Right cardiac atrium (tissue), 5 donors: ENCODE measurements at regions not wholly inside any gene's neighbourhood (a gene's known extent, or its start where the extent isn't known, plus 50 kb on each side); places are given as distances from the start of the nearest gene placed in this dataset.
"Not testable (repeated sequence)": the region's sequence is repeated elsewhere in the genome, so short reads cannot be mapped to it uniquely, and the experiment has no call there.

Source experiments
- ATAC-seq, 2 donors: fragments of 200-7000 bp; cut with Tn5 transposase; one replicate each; pipeline versions ENCODE4 v1.8.0 to v1.9.1; 2020; ENCODE audit warnings: moderate library complexity in 2 of 2, mild to moderate bottlenecking in 1 of 2
- DNase-seq, 3 donors: peaks; one replicate each; pipeline ENCODE4 v3.0.0-alpha.2; 2020
- H3K27ac ChIP-seq: one replicate; pipeline ENCODE4 v1.5.1; 2013; ENCODE audit warnings: mild to moderate bottlenecking, low read length, control low read depth, moderate library complexity
- H3K27me3 ChIP-seq: one replicate; pipeline ENCODE4 v1.6.1; 2013; ENCODE audit not compliant: control insufficient read depth, insufficient read depth
- H3K4me1 ChIP-seq: one replicate; pipeline ENCODE4 v1.6.1; 2013; ENCODE audit warnings: low read length; ENCODE audit not compliant: control insufficient read depth, insufficient read depth
- H3K4me3 ChIP-seq: one replicate; pipeline ENCODE4 v1.5.1; 2013; ENCODE audit warnings: low read length, control low read depth
- H3K9me3 ChIP-seq: one replicate; pipeline ENCODE4 v1.6.1; 2013; ENCODE audit warnings: low read length; ENCODE audit not compliant: control insufficient read depth
- WGBS: extraction: QIAGEN DNeasy Blood & Tissue Kit; methylation state at CpG from one replicate; pipeline ENCODE4 v1.1.7; 2013; 5-methylcytosine and 5-hydroxymethylcytosine counted together
- intact Hi-C, 4 donors: fragments of 100-400 bp; cut with DNase I; formaldehyde crosslinking; loops; one replicate each; pipeline versions ENCODE4 v1.11.0 to v1.14.0; 2022 to 2023
- donor health status: healthy with polysubstance abuse.
- donor health status: DM: no; HTN: yes; CAD: no.
- donor health status: DM: no; HTN: no; CAD: no.
- donor health status: DM: no; HTN: yes; CAD: no; lungs with severe emphysema.
- donor health status: DM: yes; HTN: yes; CAD: no.

DNA sequence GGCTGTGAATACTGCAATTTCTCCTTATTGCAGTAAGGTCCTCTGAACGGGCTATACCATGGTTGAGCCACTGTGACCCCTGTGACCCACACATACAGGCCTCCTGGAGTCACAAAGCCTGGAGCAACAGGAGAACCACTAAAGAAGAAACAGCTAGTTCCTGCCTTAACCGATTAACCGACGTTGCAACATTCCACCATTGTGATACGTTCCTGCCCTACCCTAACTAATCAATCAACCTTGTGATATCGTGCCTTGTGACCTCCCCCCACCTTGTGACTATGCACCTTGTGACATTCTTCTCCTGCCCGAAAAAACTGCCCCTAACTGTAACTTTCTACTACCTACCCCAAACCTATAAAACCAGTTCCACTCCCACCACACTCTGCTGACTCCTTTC is 301.5 kb upstream of the MAGEB16 start:
- ATAC-seq, H3K9me3 ChIP-seq, H3K4me3 ChIP-seq, H3K27me3 ChIP-seq, H3K4me1 ChIP-seq, H3K27ac ChIP-seq, DNase-seq, intact Hi-C loops: not testable (repeated sequence)
- 80% methylated on average over 7 of the region's 7 CpGs for whole genome bisulfite sequencing

GRCh38 chrX:35497453-35497852 is 300.7 kb upstream of the MAGEB16 start:
- H3K4me1 ChIP-seq, H3K9me3 ChIP-seq, ATAC-seq, DNase-seq, H3K4me3 ChIP-seq, H3K27ac ChIP-seq, intact Hi-C loops, H3K27me3 ChIP-seq: not testable (repeated sequence)
- WGBS: 91% methylated on average over 7 of the region's 7 CpGs

GRCh38 chrX:35499071-35499862 is 298.9 kb upstream of the MAGEB16 start:
- Histone ChIP-seq H3K27me3 (no peaks in the 10 kb centered on the region), H3K4me1 (no peaks in the 10 kb centered on the region), H3K9me3 (no peaks in the 10 kb centered on the region), H3K27ac (no peak overlapping the region), H3K4me3 (no peak overlapping the region)
- ATAC-seq (no peak), DNase-seq (peak in 1 of 3 donors; percentile 41)
- intact Hi-C loops: no loop called here
- 97% methylated on average over 44 of the region's 55 CpGs for WGBS

DNA sequence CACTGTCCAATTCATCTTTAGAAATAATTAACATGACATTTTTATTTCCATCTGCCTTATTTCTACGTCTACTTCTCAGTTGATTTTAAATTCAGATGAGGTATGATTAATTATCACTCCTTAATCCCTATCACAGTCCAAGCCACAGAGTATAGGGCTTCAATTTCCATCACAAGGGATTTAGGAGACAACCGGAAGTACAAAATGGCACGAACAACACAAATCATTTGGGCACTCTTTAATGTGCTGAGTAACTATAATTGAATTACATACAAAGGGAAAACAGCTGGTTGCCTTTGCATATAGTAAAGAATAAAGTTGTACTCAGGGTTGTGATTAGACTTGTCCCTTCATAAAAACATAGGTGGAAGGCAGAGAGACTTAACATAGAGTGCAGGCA is 290.4 kb upstream of the MAGEB16 start:
- Histone ChIP-seq H3K4me3 (no peak overlapping the region), H3K27ac (no peak overlapping the region), H3K27me3 (no peaks in the 10 kb centered on the region), H3K9me3 (no peaks in the 10 kb centered on the region), H3K4me1 (no peaks in the 10 kb centered on the region)
- WGBS: 63% methylated on average over 3 of the region's 3 CpGs
- intact Hi-C loops: no loop called here
- ATAC-seq (no peak), DNase-seq (no peak)

- intact Hi-C loops, ATAC-seq, H3K4me1 ChIP-seq, H3K27me3 ChIP-seq, DNase-seq, H3K4me3 ChIP-seq, H3K9me3 ChIP-seq, H3K27ac ChIP-seq: not testable (repeated sequence)
- 89% methylated on average over 8 of the region's 8 CpGs for WGBS
Measured at GRCh38 chrX:35548003-35548402, 250.1 kb upstream of the MAGEB16 start.

- ATAC-seq (no peak), DNase-seq (no peak)
- Histone ChIP-seq H3K9me3 (no peaks in the 10 kb centered on the region), H3K27me3 (no peaks in the 10 kb centered on the region), H3K4me1 (no peaks in the 10 kb centered on the region), H3K4me3 (no peak overlapping the region), H3K27ac (no peak overlapping the region)
- intact Hi-C loops: no loop called here
- 77% methylated on average over 1 of the region's 1 CpG for WGBS
Measured at GRCh38 chrX:35557916-35558315, 240.2 kb upstream of the MAGEB16 start.

- Histone ChIP-seq H3K4me1 (no peaks in the 10 kb centered on the region), H3K27ac (no peak overlapping the region), H3K4me3 (no peak overlapping the region), H3K9me3 (no peaks in the 10 kb centered on the region), H3K27me3 (no peaks in the 10 kb centered on the region)
- 87% methylated on average over 1 of the region's 1 CpG for WGBS
- intact Hi-C loops: no loop called here
- ATAC-seq (no peak), DNase-seq (no peak)
Measured at GRCh38 chrX:35561985-35562384, 236.2 kb upstream of the MAGEB16 start.

- WGBS: 88% methylated on average over 3 of the region's 3 CpGs
Measured at GRCh38 chrX:35562395-35562794, 235.7 kb upstream of the MAGEB16 start.

GRCh38 chrX:35590210-35590609 is 207.9 kb upstream of the MAGEB16 start:
- Histone ChIP-seq H3K4me3 (no peak overlapping the region), H3K27ac (no peak overlapping the region), H3K9me3 (no peaks in the 10 kb centered on the region), H3K4me1 (no peaks in the 10 kb centered on the region), H3K27me3 (no peaks in the 10 kb centered on the region)
- DNase-seq (no peak), ATAC-seq (no peak)
- intact Hi-C loops: no loop called here

More at GRCh38 chrX:35562395-35562794, 235.7 kb upstream of the MAGEB16 start:
- no peaks in the 10 kb centered on the region for H3K9me3 ChIP-seq
- no peak overlapping the region for H3K27ac ChIP-seq
- no peaks in the 10 kb centered on the region for H3K27me3 ChIP-seq
- DNase-seq: no peak
- intact Hi-C loops: no loop called here
- ATAC-seq: no peak
- H3K4me3 ChIP-seq: no peak overlapping the region
- no peaks in the 10 kb centered on the region for H3K4me1 ChIP-seq

DNA sequence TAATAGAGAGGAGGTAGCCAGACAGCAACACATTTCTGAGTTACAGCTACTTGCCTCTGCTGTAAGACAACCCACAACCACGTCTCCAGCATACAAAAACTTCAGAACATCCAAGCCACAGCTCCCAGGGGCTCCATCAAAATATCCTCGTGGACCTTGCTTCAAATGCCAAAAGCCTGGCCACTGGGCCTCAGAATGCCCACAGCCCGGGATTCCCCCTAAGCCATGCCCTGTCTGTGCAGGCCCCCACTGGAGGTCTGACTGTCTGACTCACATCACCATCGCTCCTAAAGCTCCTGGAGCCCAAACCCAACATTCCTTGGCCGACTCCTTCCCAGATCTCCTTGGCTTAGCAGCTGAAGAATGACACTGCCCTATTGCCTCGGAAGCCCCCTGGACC is 186.6 kb upstream of the MAGEB16 start:
- ATAC-seq, H3K27ac ChIP-seq, intact Hi-C loops, H3K27me3 ChIP-seq, H3K4me1 ChIP-seq, H3K4me3 ChIP-seq, H3K9me3 ChIP-seq: not testable (repeated sequence)
- WGBS: 80% methylated on average over 6 of the region's 6 CpGs
- DNase-seq: peak in 1 of 3 donors; percentile 20

DNA sequence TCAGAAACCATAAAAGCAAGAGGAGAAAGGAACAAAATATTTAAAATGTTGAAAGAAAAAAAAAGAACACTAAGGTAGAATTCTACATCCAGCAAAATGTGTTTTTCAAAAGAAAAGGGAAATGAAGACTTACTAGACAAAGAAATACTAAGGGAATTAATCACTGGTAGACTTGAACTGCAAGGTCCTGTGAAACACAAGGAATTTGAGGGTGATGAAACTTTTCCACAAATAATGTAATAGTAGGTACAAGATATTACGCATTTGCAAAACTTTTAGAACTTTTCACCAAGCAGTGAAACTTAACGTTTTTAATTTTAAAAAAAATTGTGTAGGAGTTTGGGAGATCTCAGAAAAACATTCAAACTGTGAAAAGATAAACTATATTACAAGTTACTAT is 180.3 kb upstream of the MAGEB16 start:
- H3K9me3 ChIP-seq: no peaks in the 10 kb centered on the region
- H3K27me3 ChIP-seq: no peaks in the 10 kb centered on the region
- H3K4me1 ChIP-seq: no peaks in the 10 kb centered on the region
- 70% methylated on average over 2 of the region's 2 CpGs for WGBS
- DNase-seq (no peak), ATAC-seq (no peak)
- intact Hi-C loops: no loop called here
- H3K27ac ChIP-seq: no peak overlapping the region
- no peak overlapping the region for H3K4me3 ChIP-seq

DNA sequence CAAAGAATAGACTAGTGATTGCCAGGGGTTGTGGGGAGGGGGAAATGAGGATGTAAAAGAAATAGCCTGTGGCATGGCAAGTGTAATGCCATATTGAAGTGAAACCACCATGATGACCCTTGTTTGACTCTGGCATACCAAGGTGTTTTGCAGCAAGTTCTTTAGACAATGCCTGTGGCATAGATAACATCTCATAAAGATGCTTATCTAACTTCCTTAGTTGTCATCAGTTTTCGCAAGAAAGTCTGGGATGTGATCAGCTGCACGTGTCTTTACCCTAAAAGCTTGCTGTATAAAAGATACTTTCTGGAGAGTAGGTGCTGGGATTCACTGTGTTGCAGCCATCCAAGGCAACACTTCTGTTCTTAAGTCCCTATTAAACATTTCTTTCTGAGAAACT is 176.1 kb upstream of the MAGEB16 start:
- H3K4me1 ChIP-seq: no peaks in the 10 kb centered on the region
- H3K27me3 ChIP-seq: no peaks in the 10 kb centered on the region
- 81% methylated on average over 2 of the region's 2 CpGs for WGBS
- H3K27ac ChIP-seq: no peak overlapping the region
- no peak for ATAC-seq
- no peak overlapping the region for H3K4me3 ChIP-seq
- intact Hi-C loops: no loop called here
- H3K9me3 ChIP-seq: no peaks in the 10 kb centered on the region
- no peak for DNase-seq
